Ishikawa (cell line): ENCODE measurements at regions not wholly inside any gene's neighbourhood (a gene's known extent, or its start where the extent isn't known, plus 50 kb on each side); places are given as distances from the start of the nearest gene placed in this dataset.

Source experiments
- CEBPB ChIP-seq: IDR thresholded peaks from 2 replicates; pipeline ENCODE4 v1.6.1; 2012
- CREB1 ChIP-seq: IDR thresholded peaks from 2 replicates; pipeline ENCODE4 v1.6.1; 2012; ENCODE audit warnings: low read depth
- EGR1 ChIP-seq: IDR thresholded peaks from 2 replicates; pipeline ENCODE4 v1.6.1; 2012
- EP300 ChIP-seq: IDR thresholded peaks from 2 replicates; pipeline ENCODE4 v1.6.1; 2012; ENCODE audit warnings: borderline replicate concordance
- FOXM1 ChIP-seq: IDR thresholded peaks from 2 replicates; pipeline ENCODE4 v1.6.1; 2012; ENCODE audit warnings: low read depth, borderline replicate concordance
- MAX ChIP-seq: IDR thresholded peaks from 2 replicates; pipeline ENCODE4 v1.6.1; 2012
- NFIC ChIP-seq: IDR thresholded peaks from 2 replicates; pipeline ENCODE4 v1.6.1; 2012
- RAD21 ChIP-seq: IDR thresholded peaks from 2 replicates; pipeline ENCODE4 v1.6.1; 2012; ENCODE audit warnings: low read depth
- TAF1 ChIP-seq: IDR thresholded peaks from 2 replicates; pipeline ENCODE4 v1.6.1; 2012; ENCODE audit warnings: low read depth, mild to moderate bottlenecking
- TCF12 ChIP-seq: IDR thresholded peaks from 2 replicates; pipeline ENCODE4 v1.6.1; 2012; ENCODE audit warnings: low read depth
- TEAD4 ChIP-seq: IDR thresholded peaks from 2 replicates; pipeline ENCODE4 v1.6.1; 2012
- USF1 ChIP-seq: IDR thresholded peaks from 2 replicates; pipeline ENCODE4 v1.6.1; 2012
- YY1 ChIP-seq: IDR thresholded peaks from 2 replicates; pipeline ENCODE4 v1.6.1; 2012; ENCODE audit warnings: low read depth
- ZBTB7A ChIP-seq: IDR thresholded peaks from 2 replicates; pipeline ENCODE4 v1.6.1; 2012; ENCODE audit warnings: low read depth
- TF ChIP-seq, protein P1 (sequence below): IDR thresholded peaks from 2 replicates; pipeline ENCODE4 v1.6.1; 2012; ENCODE audit warnings: low read depth, mild to moderate bottlenecking

- TF ChIP-seq TAF1 (no peak), CEBPB (no peak), TCF12 (no peak), USF1 (no peak), RAD21 (no peak), EP300 (no peak), NFIC (no peak), CREB1 (no peak), MAX (no peak), YY1 (no peak), ZBTB7A (no peak), TEAD4 (no peak), EGR1 (no peak), FOXM1 (no peak)
- TF ChIP-seq, protein P1, sequence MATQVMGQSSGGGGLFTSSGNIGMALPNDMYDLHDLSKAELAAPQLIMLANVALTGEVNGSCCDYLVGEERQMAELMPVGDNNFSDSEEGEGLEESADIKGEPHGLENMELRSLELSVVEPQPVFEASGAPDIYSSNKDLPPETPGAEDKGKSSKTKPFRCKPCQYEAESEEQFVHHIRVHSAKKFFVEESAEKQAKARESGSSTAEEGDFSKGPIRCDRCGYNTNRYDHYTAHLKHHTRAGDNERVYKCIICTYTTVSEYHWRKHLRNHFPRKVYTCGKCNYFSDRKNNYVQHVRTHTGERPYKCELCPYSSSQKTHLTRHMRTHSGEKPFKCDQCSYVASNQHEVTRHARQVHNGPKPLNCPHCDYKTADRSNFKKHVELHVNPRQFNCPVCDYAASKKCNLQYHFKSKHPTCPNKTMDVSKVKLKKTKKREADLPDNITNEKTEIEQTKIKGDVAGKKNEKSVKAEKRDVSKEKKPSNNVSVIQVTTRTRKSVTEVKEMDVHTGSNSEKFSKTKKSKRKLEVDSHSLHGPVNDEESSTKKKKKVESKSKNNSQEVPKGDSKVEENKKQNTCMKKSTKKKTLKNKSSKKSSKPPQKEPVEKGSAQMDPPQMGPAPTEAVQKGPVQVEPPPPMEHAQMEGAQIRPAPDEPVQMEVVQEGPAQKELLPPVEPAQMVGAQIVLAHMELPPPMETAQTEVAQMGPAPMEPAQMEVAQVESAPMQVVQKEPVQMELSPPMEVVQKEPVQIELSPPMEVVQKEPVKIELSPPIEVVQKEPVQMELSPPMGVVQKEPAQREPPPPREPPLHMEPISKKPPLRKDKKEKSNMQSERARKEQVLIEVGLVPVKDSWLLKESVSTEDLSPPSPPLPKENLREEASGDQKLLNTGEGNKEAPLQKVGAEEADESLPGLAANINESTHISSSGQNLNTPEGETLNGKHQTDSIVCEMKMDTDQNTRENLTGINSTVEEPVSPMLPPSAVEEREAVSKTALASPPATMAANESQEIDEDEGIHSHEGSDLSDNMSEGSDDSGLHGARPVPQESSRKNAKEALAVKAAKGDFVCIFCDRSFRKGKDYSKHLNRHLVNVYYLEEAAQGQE: no peak
These were observed 78.0 kb upstream of the TRPC4 start for GRCh38 chr13:37947419-37948140.

- TF ChIP-seq USF1 (no peak), TEAD4 (no peak), YY1 (no peak), CREB1 (no peak), TAF1 (no peak), RAD21 (no peak), ZBTB7A (no peak), MAX (no peak), EP300 (no peak), EGR1 (no peak), FOXM1 (no peak), NFIC (no peak), CEBPB (no peak), TCF12 (no peak)
- TF ChIP-seq, protein P1: no peak
These were observed 76.3 kb upstream of the TRPC4 start for GRCh38 chr13:37945651-37946575.

- TF ChIP-seq CEBPB (no peak), RAD21 (no peak), MAX (no peak), EP300 (no peak), ZBTB7A (no peak), USF1 (no peak), TEAD4 (no peak)
- TF ChIP-seq, protein P1: no peak
These were observed 75.4 kb upstream of the TRPC4 start for GRCh38 chr13:37944869-37945442.
